ENCODE measurements at regions not wholly inside any gene's neighbourhood (a gene's known extent, or its start where the extent isn't known, plus 50 kb on each side); places are given as distances from the start of the nearest gene placed in this dataset.

- ATAC-seq (no peak), FAIRE-seq (no peak), DNase-seq (no peak)
- Histone ChIP-seq H3K36me3 (no peaks in the 10 kb centered on the region), H3K4me3 (no peak overlapping the region), H3K27ac (no peak overlapping the region), H3K27me3 (no peaks in the 10 kb centered on the region), H3K4me1 (peaks cover 6 to 29% (median 25%) of the 10 kb centered on the region in 3 donors), H3K9me3 (no peaks in the 10 kb centered on the region)
- 58 to 80% methylated on average over 3 of the region's 3 CpGs for WGBS, 2 donors
- no peak for TF ChIP-seq CTCF (IDR thresholded peaks at IDR 0.05)
- intact Hi-C loops (cut with DNase I), result no loop called here
These were observed 236.9 kb downstream of the TTLL7 start for GRCh38 chr1:83762039-83762365.

GRCh38 chr1:83761167-83762038 is 237.5 kb downstream of the TTLL7 start:
- ATAC-seq (no peak), FAIRE-seq (no peak), DNase-seq (no peak)
- H3K27ac ChIP-seq, result no peak overlapping the region
- H3K36me3 ChIP-seq, result no peaks in the 10 kb centered on the region
- no peak overlapping the region for H3K4me3 ChIP-seq
- H3K27me3 ChIP-seq, result no peaks in the 10 kb centered on the region
- 64 to 77% methylated on average over 8 of the region's 8 CpGs for WGBS, 2 donors
- H3K9me3 ChIP-seq, result no peaks in the 10 kb centered on the region
- intact Hi-C loops (cut with DNase I), result no loop called here
- H3K4me1 ChIP-seq, result peaks cover 6 to 29% (median 20%) of the 10 kb centered on the region in 3 donors
- no peak for TF ChIP-seq CTCF (IDR thresholded peaks at IDR 0.05)

GRCh38 chr1:83760226-83761021 is 238.5 kb downstream of the TTLL7 start:
- Histone ChIP-seq H3K27ac (no peak overlapping the region), H3K27me3 (no peaks in the 10 kb centered on the region), H3K9me3 (no peaks in the 10 kb centered on the region), H3K4me3 (no peak overlapping the region), H3K4me1 (peaks cover 1 to 20% (median 15%) of the 10 kb centered on the region in 3 donors), H3K36me3 (no peaks in the 10 kb centered on the region)
- DNase-seq (no peak), ATAC-seq (no peak), FAIRE-seq (no peak)
- intact Hi-C loops (cut with DNase I), result no loop called here
- no peak for TF ChIP-seq CTCF (IDR thresholded peaks at IDR 0.05)
- WGBS, 2 donors, result 81 to 89% methylated on average over 6 of the region's 6 CpGs

GRCh38 chr1:83756984-83757717 is 241.8 kb downstream of the TTLL7 start:
- no peaks in the 10 kb centered on the region for H3K36me3 ChIP-seq
- no peaks in the 10 kb centered on the region for H3K27me3 ChIP-seq
- no peak for FAIRE-seq
- H3K4me3 ChIP-seq, result no peak overlapping the region
- peaks cover 0 to 9% (median 2%) of the 10 kb centered on the region in 3 donors for H3K4me1 ChIP-seq
- H3K9me3 ChIP-seq, result no peaks in the 10 kb centered on the region
- no peak for ATAC-seq
- no peak for TF ChIP-seq CTCF (IDR thresholded peaks at IDR 0.05)
- intact Hi-C loops (cut with DNase I), result no loop called here
- no peak for DNase-seq
- H3K27ac ChIP-seq, result no peak overlapping the region
- 94 to 97% methylated on average over 8 of the region's 8 CpGs for WGBS, 2 donors

Data from pancreas (tissue), 10 donors.